Epidermal melanocyte (primary cell): ENCODE measurements at regions not wholly inside any gene's neighbourhood (a gene's known extent, or its start where the extent isn't known, plus 50 kb on each side); places are given as distances from the start of the nearest gene placed in this dataset.
"Not testable (repeated sequence)": the region's sequence is repeated elsewhere in the genome, so short reads cannot be mapped to it uniquely, and the experiment has no call there.

ENCODE experiments used
- DNase-seq: peaks from one replicate; pipeline ENCODE4 v3.0.0; 2011; ENCODE audit warnings: low spot score; ENCODE audit not compliant: insufficient read length

- no peak for DNase-seq
These were observed 102.5 kb upstream of the RAI14 start for GRCh38 chr5:34553581-34553980.

- no peak for DNase-seq
These were observed 101.5 kb upstream of the RAI14 start for GRCh38 chr5:34554641-34555040.

DNA sequence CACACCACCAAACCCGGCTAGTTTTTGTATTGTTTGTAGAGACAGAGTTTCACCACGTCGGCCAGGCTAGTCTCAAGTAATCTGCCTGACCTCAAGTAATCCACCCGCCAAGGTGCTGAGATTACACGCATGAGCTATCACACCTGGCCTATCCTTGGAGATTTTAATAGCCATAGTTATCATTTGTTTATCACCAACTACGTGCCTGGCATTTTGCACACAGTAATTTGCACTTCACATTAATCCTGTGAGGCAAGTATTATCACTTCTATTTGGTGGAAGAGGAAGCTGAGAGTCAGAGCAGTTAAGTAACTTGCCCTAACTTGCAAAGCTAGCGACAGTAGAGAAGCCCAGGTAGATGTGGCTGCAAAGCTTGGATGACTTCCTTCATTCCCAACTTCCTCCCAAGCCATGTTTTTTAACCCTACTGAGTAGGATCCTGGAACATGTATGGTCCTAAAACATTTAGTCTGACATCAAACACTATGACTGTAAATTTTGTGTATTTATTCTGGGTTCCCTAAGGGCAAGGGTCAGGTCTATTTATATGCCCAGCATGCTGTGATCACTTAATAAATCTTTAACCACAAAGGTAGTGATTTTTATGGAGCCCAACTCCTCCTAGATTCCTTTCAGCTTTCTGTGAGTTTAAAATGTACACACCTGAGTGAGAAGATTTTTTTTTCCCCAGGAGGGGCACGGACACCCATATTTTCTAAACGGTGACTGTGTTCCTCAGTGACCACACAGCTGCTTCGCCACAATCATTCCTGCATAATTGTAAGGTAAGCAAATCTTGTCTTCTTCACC lies 100.2 kb upstream of the RAI14 start:
- DNase-seq = no peak

GRCh38 chr5:34556509-34556782 lies 99.7 kb upstream of the RAI14 start:
- no peak for DNase-seq

DNA sequence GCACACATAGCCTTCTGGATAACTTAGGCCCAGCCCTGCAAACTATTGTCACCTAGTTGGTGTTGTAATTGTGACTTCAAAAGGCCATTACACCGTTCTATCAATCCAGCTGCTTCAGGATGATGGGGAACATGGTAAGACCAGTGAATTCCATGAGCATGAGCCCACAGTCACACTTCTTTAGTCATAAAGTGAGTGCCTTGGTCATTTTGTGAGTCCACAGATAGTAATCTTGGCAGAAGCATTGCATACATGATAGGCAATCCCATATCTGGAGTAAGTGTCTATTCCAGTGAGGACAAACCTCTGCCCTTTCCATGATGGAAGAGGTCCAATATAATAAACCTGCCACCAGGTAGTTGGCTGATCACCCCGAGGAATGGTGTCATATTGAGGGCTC lies 94.5 kb upstream of the RAI14 start:
- not testable (repeated sequence) for DNase-seq

DNA sequence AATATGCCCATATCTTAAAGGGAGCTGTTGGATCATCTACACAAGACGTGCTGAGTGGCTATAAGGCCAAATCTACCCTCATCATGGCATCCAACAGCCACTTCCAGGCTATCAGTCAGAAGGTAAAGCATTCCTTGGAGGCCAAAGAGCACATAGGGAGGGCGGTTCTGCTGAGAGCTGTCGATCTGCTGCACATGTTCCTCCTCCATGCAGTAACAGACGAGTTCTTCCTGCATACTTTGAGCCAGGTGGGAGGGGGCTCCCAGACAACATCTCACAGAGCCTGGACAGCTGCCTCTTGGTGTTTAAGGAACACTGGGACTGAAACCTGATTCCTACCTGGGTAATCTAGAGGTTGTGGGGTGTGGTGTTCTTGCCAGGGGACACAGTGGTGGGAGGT lies 93.3 kb upstream of the RAI14 start:
- DNase-seq = no peak

DNA sequence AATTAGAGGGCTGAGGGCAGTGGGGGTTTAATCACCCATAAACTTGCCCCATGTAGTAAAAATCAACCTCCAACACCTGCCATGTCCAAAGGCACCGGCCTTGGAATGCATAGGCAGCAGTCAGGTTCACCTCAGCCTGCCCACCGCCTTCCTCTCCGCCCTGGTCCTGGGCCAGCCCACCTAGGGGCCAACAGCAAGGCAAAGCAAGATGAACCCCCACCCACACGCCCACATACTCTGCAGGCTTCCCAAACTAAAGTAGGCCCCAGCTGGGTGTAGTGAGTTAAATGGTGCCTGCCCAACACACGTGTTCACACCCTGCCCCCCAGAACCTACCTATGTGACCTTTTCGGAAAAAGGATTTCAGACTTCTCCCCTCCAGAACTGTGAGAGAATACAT lies 92.9 kb upstream of the RAI14 start:
- no peak for DNase-seq

DNA sequence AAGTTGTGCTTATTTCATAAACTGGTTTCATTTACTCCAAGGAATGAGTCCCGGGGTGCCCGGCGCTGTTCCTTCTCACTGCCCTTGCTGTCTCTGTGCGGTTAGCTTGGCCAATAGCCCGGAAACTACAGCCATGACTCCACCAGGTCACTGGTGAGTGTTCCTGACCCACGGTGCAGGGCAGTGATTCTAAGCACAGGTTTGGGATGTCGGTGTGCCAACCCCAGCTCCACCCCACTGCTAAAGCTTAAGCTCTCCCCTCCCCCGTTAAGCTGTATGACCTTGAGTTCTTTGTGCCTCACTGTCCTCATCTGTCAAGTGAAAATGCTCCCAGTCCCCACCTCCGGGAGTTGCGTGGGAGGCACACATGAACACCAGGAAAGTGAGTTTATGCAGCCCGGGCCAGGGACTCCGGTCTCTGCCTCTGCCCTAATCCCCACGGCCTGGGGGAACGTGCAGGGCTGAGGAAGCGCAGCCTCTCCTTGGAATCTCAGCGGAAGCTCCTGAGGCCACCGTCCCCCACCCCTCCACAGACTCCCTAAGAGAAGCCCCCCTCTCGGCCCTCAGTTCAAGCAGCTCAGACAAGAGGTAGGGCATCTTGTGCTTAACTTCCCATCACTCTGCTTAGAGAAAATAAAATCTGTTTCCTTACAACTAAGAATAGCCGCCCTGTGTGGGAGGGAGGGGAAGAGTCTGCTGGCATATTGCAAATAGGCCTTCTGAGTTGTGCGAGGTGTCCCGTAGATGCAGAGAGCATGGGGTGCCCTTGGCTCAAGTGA lies 92.0 kb upstream of the RAI14 start:
- DNase-seq = no peak

- DNase-seq = no peak
These were observed 91.4 kb upstream of the RAI14 start for GRCh38 chr5:34564710-34565235.

- DNase-seq = no peak
These were observed 86.0 kb upstream of the RAI14 start for GRCh38 chr5:34570143-34570542.

GRCh38 chr5:34570721-34571676 lies 85.1 kb upstream of the RAI14 start:
- DNase-seq = no peak

- DNase-seq = no peak
These were observed 84.5 kb upstream of the RAI14 start for GRCh38 chr5:34571677-34572041.

GRCh38 chr5:34574936-34575467 lies 81.1 kb upstream of the RAI14 start:
- no peak for DNase-seq

GRCh38 chr5:34576891-34577666 lies 79.0 kb upstream of the RAI14 start:
- no peak for DNase-seq

DNA sequence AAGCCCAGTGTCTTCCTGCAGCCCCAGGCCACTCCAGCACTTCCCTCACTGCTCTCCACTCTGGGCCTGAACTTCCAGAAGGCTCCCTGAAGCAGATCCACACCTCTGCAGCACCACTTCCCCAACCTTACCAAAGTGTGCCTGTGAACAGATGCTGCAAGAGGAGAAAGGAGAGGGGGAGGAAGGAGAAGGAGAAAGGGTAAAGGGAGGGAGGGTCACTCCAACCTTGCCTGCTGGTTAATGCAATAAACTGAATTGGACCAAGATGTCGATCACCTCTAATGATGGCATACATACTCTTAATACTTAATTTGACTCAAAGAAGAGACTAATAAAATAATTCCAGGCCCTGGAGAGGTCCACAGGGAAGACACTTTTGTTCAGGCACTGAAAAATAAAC lies 77.2 kb upstream of the RAI14 start:
- DNase-seq = no peak

- DNase-seq = no peak
These were observed 75.1 kb upstream of the RAI14 start for GRCh38 chr5:34580983-34581382.

GRCh38 chr5:34582371-34582770 lies 73.8 kb upstream of the RAI14 start:
- DNase-seq = no peak

DNA sequence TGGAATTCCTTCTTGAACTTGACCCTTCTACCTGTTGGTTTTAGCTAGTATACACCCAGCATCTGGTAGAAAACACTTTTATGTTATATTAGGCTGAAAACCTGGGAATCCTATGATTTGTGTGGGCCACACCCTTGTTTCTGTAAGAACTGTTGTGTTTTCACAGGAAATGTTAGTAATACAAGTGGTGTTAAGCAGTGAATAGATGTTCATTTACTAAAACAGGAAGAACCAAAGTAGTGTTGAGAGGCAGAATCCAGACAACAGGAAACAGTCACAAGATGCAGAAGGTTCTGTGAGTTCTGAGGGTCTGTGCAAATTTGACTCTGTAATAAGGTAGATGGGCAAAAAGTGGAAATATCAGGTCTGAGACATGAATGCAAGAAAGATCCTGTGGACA lies 73.0 kb upstream of the RAI14 start:
- DNase-seq = no peak

DNA sequence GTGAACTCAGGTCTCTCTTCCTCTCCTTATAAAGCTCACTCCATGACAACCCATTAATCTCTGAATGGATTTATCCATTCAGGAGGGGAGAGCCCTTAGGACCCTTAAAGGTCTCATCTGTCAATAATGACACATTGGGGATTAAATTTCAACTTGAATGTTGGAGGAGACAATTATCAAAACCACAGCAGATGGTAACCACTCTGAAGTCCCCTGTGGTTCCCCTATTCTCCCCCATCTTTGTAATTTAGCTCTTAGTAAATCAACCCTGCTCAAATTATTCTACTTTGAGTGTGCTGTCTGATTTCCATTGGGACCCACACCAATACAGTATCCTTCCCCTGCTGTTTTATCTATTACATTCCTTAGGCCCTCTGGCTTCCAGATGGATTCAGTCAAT lies 72.0 kb upstream of the RAI14 start:
- DNase-seq = no peak

GRCh38 chr5:34585601-34586104 lies 70.5 kb upstream of the RAI14 start:
- DNase-seq = no peak
